ENCODE measurements at regions not wholly inside any gene's neighbourhood (a gene's known extent, or its start where the extent isn't known, plus 50 kb on each side); places are given as distances from the start of the nearest gene placed in this dataset.

DNA sequence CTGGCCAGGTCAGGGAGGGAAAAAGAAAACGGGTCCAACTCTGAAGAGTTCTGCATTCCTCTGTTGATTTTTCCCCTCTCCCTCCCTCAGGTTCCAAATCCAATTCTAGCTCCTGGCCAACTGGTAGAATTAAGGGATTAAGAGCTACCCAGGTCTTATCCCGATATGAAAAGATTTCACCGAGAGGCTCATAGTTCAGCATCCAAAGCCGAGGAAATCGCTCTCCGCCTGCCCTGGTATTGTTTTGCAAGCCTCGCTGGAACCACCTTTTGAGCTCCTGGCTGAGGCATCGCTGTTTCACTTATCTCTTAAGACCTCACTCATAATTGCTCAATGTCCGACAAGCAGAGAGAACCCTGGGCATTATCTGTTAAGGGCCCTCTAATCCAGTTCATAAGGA is 180.4 kb downstream of the URI1 start:
- TF ChIP-seq EZH2phosphoT487 (IDR thresholded peaks at IDR 0.05; ENCODE audit: borderline replicate concordance, low read length), result no peak
- TF ChIP-seq, protein P1, sequence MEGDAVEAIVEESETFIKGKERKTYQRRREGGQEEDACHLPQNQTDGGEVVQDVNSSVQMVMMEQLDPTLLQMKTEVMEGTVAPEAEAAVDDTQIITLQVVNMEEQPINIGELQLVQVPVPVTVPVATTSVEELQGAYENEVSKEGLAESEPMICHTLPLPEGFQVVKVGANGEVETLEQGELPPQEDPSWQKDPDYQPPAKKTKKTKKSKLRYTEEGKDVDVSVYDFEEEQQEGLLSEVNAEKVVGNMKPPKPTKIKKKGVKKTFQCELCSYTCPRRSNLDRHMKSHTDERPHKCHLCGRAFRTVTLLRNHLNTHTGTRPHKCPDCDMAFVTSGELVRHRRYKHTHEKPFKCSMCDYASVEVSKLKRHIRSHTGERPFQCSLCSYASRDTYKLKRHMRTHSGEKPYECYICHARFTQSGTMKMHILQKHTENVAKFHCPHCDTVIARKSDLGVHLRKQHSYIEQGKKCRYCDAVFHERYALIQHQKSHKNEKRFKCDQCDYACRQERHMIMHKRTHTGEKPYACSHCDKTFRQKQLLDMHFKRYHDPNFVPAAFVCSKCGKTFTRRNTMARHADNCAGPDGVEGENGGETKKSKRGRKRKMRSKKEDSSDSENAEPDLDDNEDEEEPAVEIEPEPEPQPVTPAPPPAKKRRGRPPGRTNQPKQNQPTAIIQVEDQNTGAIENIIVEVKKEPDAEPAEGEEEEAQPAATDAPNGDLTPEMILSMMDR (IDR thresholded peaks at IDR 0.05; ENCODE audit: low read depth, low read length, poor library complexity, severe bottlenecking), result no peak

Data from DOHH2 (cell line).